ENCODE measurements at regions not wholly inside any gene's neighbourhood (a gene's known extent, or its start where the extent isn't known, plus 50 kb on each side); places are given as distances from the start of the nearest gene placed in this dataset.
"Not testable (repeated sequence)": the region's sequence is repeated elsewhere in the genome, so short reads cannot be mapped to it uniquely, and the experiment has no call there.

- ATAC-seq (no peak), DNase-seq (ENCODE audit: low spot score) (no peak)
These were observed 208.6 kb upstream of the ST6GAL2 start for GRCh38 chr2:107094450-107094986.

- ATAC-seq: no peak
- DNase-seq (ENCODE audit: low spot score): no peak
These were observed 216.2 kb upstream of the ST6GAL2 start for GRCh38 chr2:107102176-107102575.

GRCh38 chr2:107107351-107107750 lies 221.4 kb upstream of the ST6GAL2 start:
- ATAC-seq (no peak), DNase-seq (ENCODE audit: low spot score) (no peak)

- DNase-seq (ENCODE audit: low spot score): no peak
- no peak for ATAC-seq
These were observed 222.6 kb upstream of the ST6GAL2 start for GRCh38 chr2:107108556-107108955.

GRCh38 chr2:107111623-107112022 lies 225.7 kb upstream of the ST6GAL2 start:
- DNase-seq (ENCODE audit: low spot score) (no peak), ATAC-seq (no peak)

GRCh38 chr2:107112561-107112960 lies 226.6 kb upstream of the ST6GAL2 start:
- ATAC-seq (no peak), DNase-seq (ENCODE audit: low spot score) (no peak)

GRCh38 chr2:107128381-107128780 lies 242.4 kb upstream of the ST6GAL2 start:
- no peak for ATAC-seq

GRCh38 chr2:107132070-107132469 lies 246.1 kb upstream of the ST6GAL2 start:
- DNase-seq (ENCODE audit: low spot score): no peak
- ATAC-seq: no peak

More at GRCh38 chr2:107128381-107128780, 242.4 kb upstream of the ST6GAL2 start:
- no peak for DNase-seq (ENCODE audit: low spot score)

- ATAC-seq: no peak
These were observed 246.8 kb upstream of the ST6GAL2 start for GRCh38 chr2:107132746-107133145.

GRCh38 chr2:107133412-107133811 lies 247.4 kb upstream of the ST6GAL2 start:
- no peak for DNase-seq (ENCODE audit: low spot score)
- no peak for ATAC-seq

More at GRCh38 chr2:107132746-107133145, 246.8 kb upstream of the ST6GAL2 start:
- no peak for DNase-seq (ENCODE audit: low spot score)

- ATAC-seq (no peak), DNase-seq (ENCODE audit: low spot score) (no peak)
These were observed 250.8 kb upstream of the ST6GAL2 start for GRCh38 chr2:107136733-107137132.

GRCh38 chr2:107137706-107138105 lies 251.7 kb upstream of the ST6GAL2 start:
- ATAC-seq: no peak
- DNase-seq (ENCODE audit: low spot score): no peak

GRCh38 chr2:107146181-107146580 lies 260.2 kb upstream of the ST6GAL2 start:
- no peak for ATAC-seq

GRCh38 chr2:107146645-107147044 lies 260.7 kb upstream of the ST6GAL2 start:
- not testable (repeated sequence) for ATAC-seq; DNase-seq (ENCODE audit: low spot score)

More at GRCh38 chr2:107146181-107146580, 260.2 kb upstream of the ST6GAL2 start:
- no peak for DNase-seq (ENCODE audit: low spot score)

- ATAC-seq: no peak
- no peak for DNase-seq (ENCODE audit: low spot score)
These were observed 262.1 kb upstream of the ST6GAL2 start for GRCh38 chr2:107148055-107148454.

- DNase-seq (ENCODE audit: low spot score) (no peak), ATAC-seq (no peak)
These were observed 262.5 kb upstream of the ST6GAL2 start for GRCh38 chr2:107148496-107148895.

GRCh38 chr2:107160640-107161239 lies 274.8 kb upstream of the ST6GAL2 start:
- no peak for DNase-seq (ENCODE audit: low spot score)
- no peak for ATAC-seq

- ATAC-seq: no peak
- DNase-seq (ENCODE audit: low spot score): no peak
These were observed 282.2 kb upstream of the ST6GAL2 start for GRCh38 chr2:107168141-107168540.

- ATAC-seq: no peak
- no peak for DNase-seq (ENCODE audit: low spot score)
These were observed 288.2 kb upstream of the ST6GAL2 start for GRCh38 chr2:107174171-107174570.

GRCh38 chr2:107182981-107183380 lies 297.0 kb upstream of the ST6GAL2 start:
- ATAC-seq: no peak

GRCh38 chr2:107187870-107188269 lies 301.9 kb upstream of the ST6GAL2 start:
- ATAC-seq: no peak
- DNase-seq (ENCODE audit: low spot score): no peak

More at GRCh38 chr2:107182981-107183380, 297.0 kb upstream of the ST6GAL2 start:
- DNase-seq (ENCODE audit: low spot score): no peak

GRCh38 chr2:107195631-107196030 lies 309.7 kb upstream of the ST6GAL2 start:
- DNase-seq (ENCODE audit: low spot score) (no peak), ATAC-seq (no peak)
